Loucy (cell line): ENCODE measurements at regions not wholly inside any gene's neighbourhood (a gene's known extent, or its start where the extent isn't known, plus 50 kb on each side); places are given as distances from the start of the nearest gene placed in this dataset.

Experiments
- EZH2phosphoT487 ChIP-seq: fragments of 200-600 bp; IDR thresholded peaks from 2 replicates; pipeline ENCODE4 v1.6.1; 2018; ENCODE audit warnings: antibody characterized with exemption, mild to moderate bottlenecking, moderate library complexity, borderline replicate concordance
- TF ChIP-seq, protein P1 (sequence below): fragments of 200-600 bp; sonication (generic); conservative IDR thresholded peaks from 2 replicates; pipeline ENCODE4 v1.5.1; 2014; ENCODE audit warnings: mild to moderate bottlenecking, antibody characterized with exemption, low read length

DNA sequence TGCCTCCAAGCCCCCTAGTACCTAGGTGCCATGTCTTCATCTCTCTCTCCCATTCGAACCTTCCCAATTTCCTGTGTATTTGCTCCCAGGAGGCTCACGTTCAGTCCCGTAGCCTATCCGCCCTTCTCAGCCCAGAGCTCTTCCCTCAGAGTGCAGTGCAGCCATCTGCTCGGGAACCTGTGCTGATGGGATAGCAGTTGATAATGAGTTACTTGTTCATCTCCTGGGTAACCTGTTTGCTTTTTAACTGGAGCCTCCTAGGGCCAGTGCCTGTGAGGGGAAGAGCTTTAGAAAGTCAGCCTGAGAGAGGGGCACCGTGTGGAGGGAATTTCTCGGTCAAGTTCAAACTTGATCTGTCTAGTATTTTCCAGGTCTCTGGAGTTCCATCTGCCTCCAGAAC is 229.8 kb upstream of the IL12B start:
- TF ChIP-seq, protein P1, sequence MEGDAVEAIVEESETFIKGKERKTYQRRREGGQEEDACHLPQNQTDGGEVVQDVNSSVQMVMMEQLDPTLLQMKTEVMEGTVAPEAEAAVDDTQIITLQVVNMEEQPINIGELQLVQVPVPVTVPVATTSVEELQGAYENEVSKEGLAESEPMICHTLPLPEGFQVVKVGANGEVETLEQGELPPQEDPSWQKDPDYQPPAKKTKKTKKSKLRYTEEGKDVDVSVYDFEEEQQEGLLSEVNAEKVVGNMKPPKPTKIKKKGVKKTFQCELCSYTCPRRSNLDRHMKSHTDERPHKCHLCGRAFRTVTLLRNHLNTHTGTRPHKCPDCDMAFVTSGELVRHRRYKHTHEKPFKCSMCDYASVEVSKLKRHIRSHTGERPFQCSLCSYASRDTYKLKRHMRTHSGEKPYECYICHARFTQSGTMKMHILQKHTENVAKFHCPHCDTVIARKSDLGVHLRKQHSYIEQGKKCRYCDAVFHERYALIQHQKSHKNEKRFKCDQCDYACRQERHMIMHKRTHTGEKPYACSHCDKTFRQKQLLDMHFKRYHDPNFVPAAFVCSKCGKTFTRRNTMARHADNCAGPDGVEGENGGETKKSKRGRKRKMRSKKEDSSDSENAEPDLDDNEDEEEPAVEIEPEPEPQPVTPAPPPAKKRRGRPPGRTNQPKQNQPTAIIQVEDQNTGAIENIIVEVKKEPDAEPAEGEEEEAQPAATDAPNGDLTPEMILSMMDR: no peak
- no peak for TF ChIP-seq EZH2phosphoT487
